K562 (cell line): ENCODE measurements at regions not wholly inside any gene's neighbourhood (a gene's known extent, or its start where the extent isn't known, plus 50 kb on each side); places are given as distances from the start of the nearest gene placed in this dataset.

Source experiments
- ATAC-seq: fragments of 200-7000 bp; cut with Tn5 transposase; 3 replicates; pipeline ENCODE4 v1.9.1; 2020; ENCODE audit warnings: moderate library complexity
- BruUV-seq: library from RNA; stranded (reverse); fragments of 400-500 nt; replicated peaks from 2 replicates; lab custom pipeline; 2021; lab: Mats Ljungman, UMichigan
- CTCF ChIA-PET: fragments of 300-600 bp; formaldehyde crosslinking; extraction: SDS; loops from one replicate; lab custom pipeline; 2021; ENCODE audit warnings: low intra/inter-chr PET ratio; lab: Yijun Ruan, JAX
- POLR2A ChIA-PET: fragments of 300-600, 350-650 bp; sonication (Branson Sonifier 250); formaldehyde crosslinking; extraction: SDS; loops from one replicate; lab custom pipeline; 2021; ENCODE audit warnings: antibody characterized with exemption, inconsistent platforms; lab: Yijun Ruan, JAX
- DNase-seq, 4 experiments: peaks; one replicate each; pipeline versions ENCODE4 v3.0.0 to v3.0.0-alpha.2; 2011 to 2018; ENCODE audit warnings: low spot score in 3 of 4, mixed read lengths in 3 of 4; ENCODE audit errors: extremely low read depth in 1 of 4
- FAIRE-seq: peaks from 2 replicates; lab custom pipeline; 2011; peaks lifted over from hg19 to GRCh38; lab: Jason Lieb, UNC
- H2AFZ ChIP-seq: 2 replicates; pipeline ENCODE4 v1.6.0; 2011; ENCODE audit warnings: low read depth, low read length, control low read depth, inconsistent platforms
- H3K27ac ChIP-seq: fragments of 200-600 bp; 3 replicates; pipeline ENCODE4 v1.8.0; 2011; ENCODE audit warnings: low read depth, mild to moderate bottlenecking, control low read depth, inconsistent platforms, low read length, moderate library complexity, mixed read lengths; ENCODE audit errors: extremely low read depth
- H3K27me3 ChIP-seq, 2 experiments: fragments of 300-600 bp in 1 of 2; 2 replicates in 1 of 2; 3 replicates in 1 of 2; pipeline versions ENCODE4 v1.6.0 to v1.8.0; 2011; ENCODE audit warnings: inconsistent platforms in 2 of 2, low read length in 2 of 2, mild to moderate bottlenecking in 1 of 2, mixed read lengths in 1 of 2, moderate library complexity in 1 of 2; ENCODE audit not compliant: control insufficient read depth in 2 of 2, insufficient read depth in 2 of 2
- H3K36me3 ChIP-seq: fragments of 300-600 bp; 3 replicates; pipeline ENCODE4 v1.8.0; 2011; ENCODE audit warnings: mild to moderate bottlenecking, low read length, inconsistent platforms; ENCODE audit not compliant: control insufficient read depth, insufficient read depth
- H3K4me1 ChIP-seq, 2 experiments: fragments of 200-600 bp in 1 of 2; replicated peaks in 1 of 2; 2 replicates in 1 of 2; 3 replicates in 1 of 2; pipeline versions ENCODE4 v1.5.1 to v1.8.0; 2011; ENCODE audit warnings: inconsistent platforms in 2 of 2, low read length in 2 of 2, mild to moderate bottlenecking in 1 of 2, mixed read lengths in 1 of 2, moderate library complexity in 1 of 2; ENCODE audit not compliant: control insufficient read depth in 2 of 2, insufficient read depth in 2 of 2
- H3K4me2 ChIP-seq: 2 replicates; pipeline ENCODE4 v1.6.1; 2011; ENCODE audit warnings: low read length, control low read depth, inconsistent platforms, mixed read lengths; ENCODE audit not compliant: insufficient read depth
- H3K4me3 ChIP-seq: fragments of 200-600 bp; sonication (generic), shearing (Covaris generic); 2 replicates; pipeline ENCODE4 v1.5.1; 2016; ENCODE audit warnings: control low read depth, inconsistent platforms
- H3K79me2 ChIP-seq: fragments of 200-600 bp; 3 replicates; pipeline ENCODE4 v1.8.0; 2011; ENCODE audit warnings: low read length, inconsistent platforms; ENCODE audit not compliant: control insufficient read depth, insufficient read depth
- H3K9ac ChIP-seq, 2 experiments: 2 replicates each; pipeline versions ENCODE4 v1.6.0 to v1.6.1; 2011; ENCODE audit warnings: low read depth in 2 of 2, low read length in 2 of 2, control low read depth in 1 of 2, inconsistent platforms in 1 of 2, mild to moderate bottlenecking in 1 of 2, mixed read lengths in 1 of 2; ENCODE audit not compliant: insufficient read depth in 1 of 2
- H3K9me1 ChIP-seq: one replicate; pipeline ENCODE4 v1.6.0; 2011; ENCODE audit warnings: inconsistent platforms, mild to moderate bottlenecking, low read length, moderate library complexity; ENCODE audit not compliant: control insufficient read depth, insufficient read depth
- H3K9me3 ChIP-seq: replicated peaks from 2 replicates; pipeline ENCODE4 v1.5.1; 2011; ENCODE audit warnings: low read depth, low read length, inconsistent platforms; ENCODE audit not compliant: control insufficient read depth, insufficient read depth
- H4K20me1 ChIP-seq: replicated peaks from 2 replicates; pipeline ENCODE4 v1.6.1; 2011; ENCODE audit warnings: low read length, inconsistent platforms, mixed read lengths; ENCODE audit not compliant: control insufficient read depth, insufficient read depth
- ARID3A ChIP-seq: IDR thresholded peaks from 2 replicates; pipeline ENCODE4 v1.6.1; 2012; ENCODE audit warnings: low read depth, low read length, improper control_type of control experiment, borderline replicate concordance
- BRF1 ChIP-seq: IDR thresholded peaks from 3 replicates; pipeline ENCODE4 v1.6.1; 2011; ENCODE audit warnings: borderline replicate concordance, mild to moderate bottlenecking; ENCODE audit not compliant: insufficient read length; ENCODE audit errors: extremely low read depth
- ELK3 ChIP-seq: fragments of 450-650 bp; formaldehyde crosslinking; IDR thresholded peaks from 2 replicates; pipeline ENCODE4 v1.4.0; 2020; ENCODE audit warnings: mild to moderate bottlenecking
- ETV6 ChIP-seq, 3 experiments: fragments of 150-350 bp in 1 of 3; sonication (generic) in 1 of 3; formaldehyde crosslinking in 1 of 3; IDR thresholded peaks; 2 replicates each; pipeline versions ENCODE4 v1.6.1 to v1.8.0; 2014 to 2022; ENCODE audit warnings: borderline replicate concordance in 2 of 3, low read depth in 2 of 3, antibody characterized with exemption in 1 of 3, low read length in 1 of 3, mild to moderate bottlenecking in 1 of 3, missing genetic modification reagents in 1 of 3
- FOXA3 ChIP-seq, 2 experiments: fragments of 450-650 bp in 1 of 2; sonication (generic) in 1 of 2; formaldehyde crosslinking; IDR thresholded peaks in 1 of 2; conservative IDR thresholded peaks in 1 of 2; 2 replicates each; pipeline versions ENCODE4 v1.4.0 to v1.8.0; 2020 to 2022; ENCODE audit warnings: mild to moderate bottlenecking in 2 of 2, missing genetic modification reagents in 1 of 2
- KDM4B ChIP-seq, 2 experiments: fragments of 450-650 bp in 1 of 2; sonication (generic) in 1 of 2; IDR thresholded peaks; 2 replicates each; pipeline ENCODE4 v1.6.1; 2016 to 2017; ENCODE audit warnings: borderline replicate concordance in 2 of 2, antibody characterized with exemption in 1 of 2, low read depth in 1 of 2, mild to moderate bottlenecking in 1 of 2
- LCOR ChIP-seq: sonication (generic); formaldehyde crosslinking; IDR thresholded peaks from 2 replicates; pipeline ENCODE4 v1.8.0; 2022; ENCODE audit warnings: mild to moderate bottlenecking, missing genetic modification reagents
- NBN ChIP-seq: fragments of 450-650 bp; IDR thresholded peaks from 2 replicates; pipeline ENCODE4 v1.6.1; 2016; ENCODE audit warnings: low read depth, mild to moderate bottlenecking
- NR0B1 ChIP-seq: fragments of 450-650 bp; IDR thresholded peaks from one replicate; pipeline ENCODE4 v1.6.1; 2018; ENCODE audit warnings: mild to moderate bottlenecking, moderate library complexity; ENCODE audit not compliant: partially characterized antibody
- POLR2B ChIP-seq: fragments of 450-650 bp; IDR thresholded peaks from 2 replicates; pipeline ENCODE4 v1.6.1; 2018; ENCODE audit warnings: low read depth; ENCODE audit not compliant: partially characterized antibody
- SETDB1 ChIP-seq: IDR thresholded peaks from one replicate; pipeline ENCODE4 v1.6.1; 2012; ENCODE audit warnings: low read length, control low read depth, inconsistent platforms
- ZKSCAN8 ChIP-seq: fragments of 200-800 bp; sonication (Bioruptor generic); IDR thresholded peaks from 2 replicates; pipeline ENCODE4 v1.6.1; 2016; ENCODE audit warnings: missing genetic modification characterization, missing compliant biosample characterization
- ZMIZ1 ChIP-seq, 2 experiments: fragments of 150-350 bp in 1 of 2; IDR thresholded peaks; 2 replicates each; pipeline ENCODE4 v1.6.1; 2012 to 2016; ENCODE audit warnings: low read depth in 2 of 2, low read length in 2 of 2, mild to moderate bottlenecking in 1 of 2, moderate library complexity in 1 of 2
- ZNF175 ChIP-seq: fragments of 200-800 bp; sonication (Bioruptor generic); IDR thresholded peaks from 2 replicates; pipeline ENCODE4 v1.6.1; 2016; ENCODE audit warnings: low read depth, mild to moderate bottlenecking, missing genetic modification characterization, missing compliant biosample characterization
- ZNF282 ChIP-seq: sonication (generic); formaldehyde crosslinking; IDR thresholded peaks from 2 replicates; pipeline ENCODE4 v1.8.1; 2023; ENCODE audit warnings: missing genetic modification reagents
- WGBS: fragments of 100-300 bp; shearing (Covaris generic); methylation state at CpG from one replicate; pipeline ENCODE4 v1.1.6; 2016; ENCODE audit warnings: low coverage, mixed read lengths; ENCODE audit not compliant: insufficient coverage; ENCODE audit errors: missing lambda C conversion rate; 5-methylcytosine and 5-hydroxymethylcytosine counted together
- in situ Hi-C: fragments of 300-500 bp; cut with MboI; formaldehyde crosslinking; loops from 4 replicates; pipeline ENCODE4 v1.15.0; 2018; ENCODE audit warnings: inconsistent platforms, mixed read lengths
- intact Hi-C: fragments of 100-400 bp; cut with micrococcal nuclease; formaldehyde crosslinking; loops from 2 replicates; pipeline ENCODE4 v1.14.2; 2022

GRCh38 chr3:106534206-106534605 is 665.4 kb upstream of the CBLB start:
- WGBS, result 3% methylated on average over 5 of the region's 9 CpGs
- no peak overlapping the region for H3K27ac ChIP-seq
- H3K4me3 ChIP-seq, result no peak overlapping the region
- no peaks in the 10 kb centered on the region for H3K27me3 ChIP-seq
- H2AFZ ChIP-seq, result no peak overlapping the region
- no TSS peak for BruUV-seq
- H4K20me1 ChIP-seq, result no peaks in the 10 kb centered on the region
- H3K79me2 ChIP-seq, result no peaks in the 10 kb centered on the region
- no peaks in the 10 kb centered on the region for H3K9me3 ChIP-seq
- in situ Hi-C loops, result no loop called here
- POLR2A ChIA-PET, result no interaction called here
- H3K36me3 ChIP-seq, result no peaks in the 10 kb centered on the region
- no peaks in the 10 kb centered on the region for H3K9me1 ChIP-seq
- intact Hi-C loops, result no loop called here
- no peaks in the 10 kb centered on the region for H3K4me1 ChIP-seq
- CTCF ChIA-PET, result no interaction called here
- no peak overlapping the region for H3K4me2 ChIP-seq
- no peak for ATAC-seq
- no peak overlapping the region for H3K9ac ChIP-seq
- no peak for FAIRE-seq
- DNase-seq, result no peak
- TF ChIP-seq ZNF175 (no peak), POLR2B (no peak), FOXA3 (CRISPR knock-in tag; conservative IDR thresholded peaks at IDR 0.05 in 1 of 2, IDR thresholded peaks at IDR 0.05 in 1 of 2) (no peak), ZMIZ1 (IDR thresholded peaks at IDR 0.05; ENCODE audit: low read depth in 2 of 2, low read length in 2 of 2) (no peak), ETV6 (IDR thresholded peaks at IDR 0.05; ENCODE audit: borderline replicate concordance in 1 of 2, low read depth in 2 of 2, low read length in 1 of 2) (no peak), ETV6 (CRISPR knock-in tag; IDR thresholded peaks at IDR 0.05; ENCODE audit: borderline replicate concordance) (no peak), NR0B1 (no peak), ARID3A (no peak), ZNF282 (no peak), ELK3 (no peak), SETDB1 (no peak), NBN (no peak), LCOR (CRISPR knock-in tag) (no peak), BRF1 (no peak), KDM4B (IDR thresholded peaks at IDR 0.05; ENCODE audit: borderline replicate concordance in 2 of 2, low read depth in 1 of 2) (no peak), ZKSCAN8 (no peak)
